Loucy (cell line): ENCODE measurements at regions not wholly inside any gene's neighbourhood (a gene's known extent, or its start where the extent isn't known, plus 50 kb on each side); places are given as distances from the start of the nearest gene placed in this dataset.

Experiments
- H2AFZ ChIP-seq: fragments of 200-600 bp; sonication (generic); 2 replicates; pipeline ENCODE4 v1.6.0; 2016; ENCODE audit warnings: antibody characterized with exemption, mild to moderate bottlenecking, low read length, moderate library complexity
- H3F3A ChIP-seq: fragments of 200-600 bp; 2 replicates; pipeline ENCODE4 v1.6.0; 2016; ENCODE audit warnings: antibody characterized with exemption, low read depth, mild to moderate bottlenecking
- H3K27me3 ChIP-seq: fragments of 200-600 bp; sonication (generic); 2 replicates; pipeline ENCODE4 v1.6.1; 2014; ENCODE audit warnings: low read length, mild to moderate bottlenecking; ENCODE audit not compliant: insufficient read depth, poor library complexity, severe bottlenecking
- H3K36me3 ChIP-seq: fragments of 200-600 bp; sonication (generic); 2 replicates; pipeline ENCODE4 v1.6.1; 2016; ENCODE audit warnings: low read length; ENCODE audit not compliant: insufficient read depth
- H3K4me1 ChIP-seq: fragments of 200-600 bp; sonication (generic); 2 replicates; pipeline ENCODE4 v1.5.1; 2014; ENCODE audit warnings: low read length, mild to moderate bottlenecking; ENCODE audit not compliant: insufficient read depth, poor library complexity, severe bottlenecking
- H3K4me2 ChIP-seq: fragments of 200-600 bp; sonication (generic); 2 replicates; pipeline ENCODE4 v1.6.0; 2014; ENCODE audit warnings: antibody characterized with exemption, low read length, low read depth, mild to moderate bottlenecking; ENCODE audit not compliant: poor library complexity, severe bottlenecking
- H3K4me3 ChIP-seq: fragments of 200-600 bp; sonication (generic); 2 replicates; pipeline ENCODE4 v1.5.1; 2014; ENCODE audit warnings: low read length, mild to moderate bottlenecking, mixed read lengths; ENCODE audit not compliant: poor library complexity, severe bottlenecking
- H3K79me2 ChIP-seq: fragments of 200-600 bp; sonication (generic); 2 replicates; pipeline ENCODE4 v1.6.1; 2014; ENCODE audit warnings: low read length; ENCODE audit not compliant: insufficient read depth
- H3K9ac ChIP-seq: fragments of 200-600 bp; sonication (generic); 2 replicates; pipeline ENCODE4 v1.6.0; 2014; ENCODE audit warnings: mild to moderate bottlenecking, low read depth, low read length, moderate library complexity; ENCODE audit not compliant: poor library complexity, severe bottlenecking
- H3K9me2 ChIP-seq: fragments of 200-600 bp; sonication (generic); replicated peaks from 2 replicates; pipeline ENCODE4 v1.6.1; 2016; ENCODE audit warnings: low read depth, low read length, mixed read lengths
- H3K9me3 ChIP-seq: fragments of 200-600 bp; sonication (generic); 2 replicates; pipeline ENCODE4 v1.6.1; 2014; ENCODE audit warnings: mild to moderate bottlenecking, antibody characterized with exemption, low read length, low read depth; ENCODE audit not compliant: insufficient read depth
- H4K20me1 ChIP-seq: fragments of 200-600 bp; sonication (generic); 2 replicates; pipeline ENCODE4 v1.6.0; 2014; ENCODE audit warnings: antibody characterized with exemption, low read length, mild to moderate bottlenecking; ENCODE audit not compliant: insufficient read depth, poor library complexity, severe bottlenecking
- EZH2phosphoT487 ChIP-seq: fragments of 200-600 bp; IDR thresholded peaks from 2 replicates; pipeline ENCODE4 v1.6.1; 2018; ENCODE audit warnings: antibody characterized with exemption, mild to moderate bottlenecking, moderate library complexity, borderline replicate concordance
- TF ChIP-seq, protein P1 (sequence below): fragments of 200-600 bp; sonication (generic); conservative IDR thresholded peaks from 2 replicates; pipeline ENCODE4 v1.5.1; 2014; ENCODE audit warnings: mild to moderate bottlenecking, antibody characterized with exemption, low read length

DNA sequence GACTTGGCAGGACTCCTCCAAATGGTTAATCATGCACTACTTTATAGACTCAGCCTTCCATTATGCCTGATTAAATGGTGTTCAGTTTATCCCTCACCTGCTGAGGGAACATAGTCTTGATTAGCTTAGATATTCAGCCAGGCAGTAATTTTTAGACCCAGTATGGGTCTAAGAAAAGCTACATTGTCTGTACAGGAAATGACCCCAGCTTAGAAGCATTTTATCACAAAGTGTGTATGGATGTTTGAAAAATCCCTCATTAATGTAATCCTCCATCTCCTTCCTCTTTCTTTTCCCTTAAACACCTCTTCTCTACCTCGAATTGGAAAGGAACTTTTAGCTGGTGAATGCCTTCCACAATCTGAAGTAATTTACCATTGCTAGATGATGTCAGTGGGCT lies 252.2 kb upstream of the BMP2 start:
- no peak for TF ChIP-seq EZH2phosphoT487
- TF ChIP-seq, protein P1, sequence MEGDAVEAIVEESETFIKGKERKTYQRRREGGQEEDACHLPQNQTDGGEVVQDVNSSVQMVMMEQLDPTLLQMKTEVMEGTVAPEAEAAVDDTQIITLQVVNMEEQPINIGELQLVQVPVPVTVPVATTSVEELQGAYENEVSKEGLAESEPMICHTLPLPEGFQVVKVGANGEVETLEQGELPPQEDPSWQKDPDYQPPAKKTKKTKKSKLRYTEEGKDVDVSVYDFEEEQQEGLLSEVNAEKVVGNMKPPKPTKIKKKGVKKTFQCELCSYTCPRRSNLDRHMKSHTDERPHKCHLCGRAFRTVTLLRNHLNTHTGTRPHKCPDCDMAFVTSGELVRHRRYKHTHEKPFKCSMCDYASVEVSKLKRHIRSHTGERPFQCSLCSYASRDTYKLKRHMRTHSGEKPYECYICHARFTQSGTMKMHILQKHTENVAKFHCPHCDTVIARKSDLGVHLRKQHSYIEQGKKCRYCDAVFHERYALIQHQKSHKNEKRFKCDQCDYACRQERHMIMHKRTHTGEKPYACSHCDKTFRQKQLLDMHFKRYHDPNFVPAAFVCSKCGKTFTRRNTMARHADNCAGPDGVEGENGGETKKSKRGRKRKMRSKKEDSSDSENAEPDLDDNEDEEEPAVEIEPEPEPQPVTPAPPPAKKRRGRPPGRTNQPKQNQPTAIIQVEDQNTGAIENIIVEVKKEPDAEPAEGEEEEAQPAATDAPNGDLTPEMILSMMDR: no peak
- no peaks in the 10 kb centered on the region for H3K79me2 ChIP-seq
- H3K36me3 ChIP-seq: no peaks in the 10 kb centered on the region

DNA sequence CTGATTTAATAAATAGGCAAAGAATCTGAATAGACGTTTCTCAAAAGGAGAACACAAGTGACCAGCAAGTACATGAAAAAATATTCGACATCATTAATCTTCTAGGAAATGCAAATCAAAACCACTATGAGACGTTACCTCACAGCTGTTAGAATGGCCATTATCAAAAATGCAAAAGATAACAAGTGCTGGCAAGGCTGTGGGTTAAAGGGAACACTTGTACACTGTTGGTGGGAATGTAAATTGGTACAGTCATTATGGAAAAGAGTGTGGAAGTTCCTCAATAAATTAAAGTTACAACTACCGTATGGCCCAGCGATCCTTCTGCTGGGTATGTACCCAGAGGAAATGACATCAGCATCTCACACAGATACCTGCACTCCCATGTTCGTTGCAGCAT lies 253.9 kb upstream of the BMP2 start:
- Histone ChIP-seq H3K4me3 (no peak overlapping the region), H3K9me2 (no peaks in the 10 kb centered on the region), H3K4me2 (no peak overlapping the region), H2AFZ (no peak overlapping the region), H3F3A (no peaks in the 10 kb centered on the region), H3K9ac (no peak overlapping the region), H4K20me1 (no peaks in the 10 kb centered on the region), H3K27me3 (no peaks in the 10 kb centered on the region), H3K4me1 (no peaks in the 10 kb centered on the region), H3K36me3 (no peaks in the 10 kb centered on the region), H3K9me3 (no peaks in the 10 kb centered on the region), H3K79me2 (no peaks in the 10 kb centered on the region)
- TF ChIP-seq EZH2phosphoT487: no peak

More for the DNA sequence above, 252.2 kb upstream of the BMP2 start:
- H3K4me1 ChIP-seq: no peaks in the 10 kb centered on the region
- no peaks in the 10 kb centered on the region for H4K20me1 ChIP-seq
- H3K4me2 ChIP-seq: no peak overlapping the region
- no peak overlapping the region for H3K9ac ChIP-seq
- no peak overlapping the region for H3K4me3 ChIP-seq
- no peaks in the 10 kb centered on the region for H3F3A ChIP-seq
- H2AFZ ChIP-seq: no peak overlapping the region
- H3K27me3 ChIP-seq: no peaks in the 10 kb centered on the region
- no peaks in the 10 kb centered on the region for H3K9me2 ChIP-seq
- H3K9me3 ChIP-seq: no peaks in the 10 kb centered on the region

- TF ChIP-seq EZH2phosphoT487: no peak
- TF ChIP-seq, protein P1: no peak
- H3K79me2 ChIP-seq: no peaks in the 10 kb centered on the region
- no peak overlapping the region for H2AFZ ChIP-seq
- no peak overlapping the region for H3K4me2 ChIP-seq
- no peak overlapping the region for H3K9ac ChIP-seq
- H3K4me3 ChIP-seq: no peak overlapping the region
- no peaks in the 10 kb centered on the region for H3F3A ChIP-seq
- no peaks in the 10 kb centered on the region for H3K4me1 ChIP-seq
- no peaks in the 10 kb centered on the region for H3K9me3 ChIP-seq
- no peaks in the 10 kb centered on the region for H4K20me1 ChIP-seq
- no peaks in the 10 kb centered on the region for H3K27me3 ChIP-seq
- no peaks in the 10 kb centered on the region for H3K9me2 ChIP-seq
- H3K36me3 ChIP-seq: no peaks in the 10 kb centered on the region
Measured at GRCh38 chr20:6509374-6509773, 258.1 kb upstream of the BMP2 start.

DNA sequence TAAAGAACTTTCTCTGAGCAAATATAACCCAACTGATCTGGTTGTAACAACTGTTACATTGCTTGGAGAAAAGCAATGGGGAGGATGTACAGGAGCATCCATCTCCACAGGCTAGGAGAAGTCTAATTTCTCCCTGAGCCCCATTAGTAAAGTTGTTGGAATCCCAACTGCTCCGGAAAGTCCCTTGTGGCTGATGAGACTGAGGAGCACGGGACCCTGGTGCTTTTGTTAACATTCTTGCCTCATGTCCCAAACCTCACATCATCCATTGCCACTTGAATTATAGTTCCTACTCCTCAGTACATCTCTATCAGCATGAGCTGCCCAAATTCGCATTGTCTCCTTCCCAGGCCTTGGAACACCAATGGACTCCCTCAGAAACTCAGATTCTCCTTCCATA lies 260.6 kb upstream of the BMP2 start:
- TF ChIP-seq, protein P1: no peak
- no peak for TF ChIP-seq EZH2phosphoT487
- H3K4me1 ChIP-seq: no peaks in the 10 kb centered on the region

More for the DNA sequence above, 260.6 kb upstream of the BMP2 start:
- Histone ChIP-seq H3K9me2 (no peaks in the 10 kb centered on the region), H3K4me3 (no peak overlapping the region), H3K36me3 (no peaks in the 10 kb centered on the region), H3F3A (no peaks in the 10 kb centered on the region), H4K20me1 (no peaks in the 10 kb centered on the region), H3K9me3 (no peaks in the 10 kb centered on the region), H3K4me2 (no peak overlapping the region), H3K27me3 (no peaks in the 10 kb centered on the region), H2AFZ (no peak overlapping the region), H3K79me2 (no peaks in the 10 kb centered on the region), H3K9ac (no peak overlapping the region)
